ENCODE measurements at regions not wholly inside any gene's neighbourhood (a gene's known extent, or its start where the extent isn't known, plus 50 kb on each side); places are given as distances from the start of the nearest gene placed in this dataset.

DNA sequence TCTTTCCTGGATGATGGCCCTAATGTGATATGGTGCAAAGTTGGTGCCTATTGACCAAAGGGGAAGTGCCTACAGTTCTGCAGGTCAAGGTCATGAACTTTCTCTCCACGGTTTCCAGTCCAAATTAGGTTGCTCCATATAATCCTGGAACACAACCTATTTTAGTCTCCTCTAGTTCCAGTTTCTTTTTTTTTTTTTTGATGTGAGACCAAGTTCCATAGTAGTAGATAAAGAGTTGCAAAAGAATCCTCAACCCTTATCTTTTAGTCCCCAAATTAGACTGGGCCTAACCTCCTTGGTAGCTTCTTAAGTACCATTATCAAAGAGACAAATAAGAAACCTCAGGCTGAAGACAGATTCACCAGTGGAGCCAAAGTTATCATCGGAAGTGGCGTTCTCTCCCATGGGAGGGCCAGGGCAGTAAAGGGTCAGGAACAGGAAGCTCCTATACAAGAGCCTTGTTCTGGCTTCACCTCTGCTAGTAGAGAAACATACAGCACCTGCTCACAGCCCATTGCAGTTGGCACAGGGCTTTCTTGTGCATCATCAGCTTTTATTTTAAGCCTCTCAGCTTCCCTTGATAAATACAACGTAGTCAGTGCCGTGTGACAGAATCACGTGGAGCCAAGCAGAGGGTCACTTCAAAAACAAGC, 132.2 kb upstream of the RREB1 start:
- no peaks in the 10 kb centered on the region for H3K27me3 ChIP-seq (ENCODE audit: control insufficient read depth in 2 of 2, insufficient read depth in 2 of 2, low read length in 2 of 2)
- 0 out of 3 replicates have a peak overlapping the region, but pooled peaks have one; percentile 19 for H3K27ac ChIP-seq (ENCODE audit: extremely low read depth, low read depth, low read length)
- H3K4me2 ChIP-seq (ENCODE audit: insufficient read depth, low read length): peak overlapping the region; percentile 29; the same call in 1 of the 2 replicates
- no peaks in the 10 kb centered on the region for H4K20me1 ChIP-seq (replicated peaks; ENCODE audit: control insufficient read depth, insufficient read depth, low read length)
- DNase-seq (ENCODE audit: extremely low read depth in 1 of 4, low spot score in 3 of 4) (peak in 1 of 4 experiments; percentile 58), ATAC-seq (peak; percentile 53), FAIRE-seq (peak; percentile 55)
- 20% methylated on average over 6 of the region's 6 CpGs for WGBS (ENCODE audit: insufficient coverage, low coverage, missing lambda C conversion rate)
- in situ Hi-C loops (cut with MboI): no loop called here
- H3K9me3 ChIP-seq (replicated peaks; ENCODE audit: control insufficient read depth, insufficient read depth, low read depth, low read length): no peaks in the 10 kb centered on the region
- POLR2A ChIA-PET: interaction anchor here (1.0 to 1.2 kb wide), 2 partner anchors 10 to 19 kb away, joined by 3 to 5 read pairs; no protein-coding TSS in a partner anchor
- peak overlapping the region in 1 of 2 experiments; percentile 6; a peak in 1 of 4 replicates for H3K9ac ChIP-seq (ENCODE audit: insufficient read depth in 1 of 2, low read depth in 2 of 2, low read length in 2 of 2)
- no peaks in the 10 kb centered on the region for H3K9me1 ChIP-seq (ENCODE audit: control insufficient read depth, insufficient read depth, low read length)
- no peak overlapping the region for H3K4me3 ChIP-seq
- CTCF ChIA-PET (ENCODE audit: low intra/inter-chr PET ratio): no interaction called here
- H2AFZ ChIP-seq (ENCODE audit: low read depth, low read length): peak overlapping the region; percentile 75
- BruUV-seq (replicated peaks): no TSS peak
- H3K4me1 ChIP-seq (replicated peaks in 1 of 2; ENCODE audit: control insufficient read depth in 2 of 2, insufficient read depth in 2 of 2, low read length in 2 of 2): peaks cover 19 to 28% of the 10 kb centered on the region in 2 experiments
- H3K36me3 ChIP-seq (ENCODE audit: control insufficient read depth, insufficient read depth, low read length): no peaks in the 10 kb centered on the region
- no peaks in the 10 kb centered on the region for H3K79me2 ChIP-seq (ENCODE audit: control insufficient read depth, insufficient read depth, low read length)
- intact Hi-C loops (cut with micrococcal nuclease): no loop called here
- TF ChIP-seq BRD4 (IDR thresholded peaks at IDR 0.05) (no peak), TRIM24 (IDR thresholded peaks at IDR 0.05) (no peak), HDAC8 (tag; IDR thresholded peaks at IDR 0.05) (no peak), NFYB (IDR thresholded peaks at IDR 0.05; ENCODE audit: extremely low read depth, insufficient read length) (no peak), CEBPB (tag; IDR thresholded peaks at IDR 0.05) (peak; percentile 67), NCOA4 (IDR thresholded peaks at IDR 0.05; ENCODE audit: partially characterized antibody) (no peak), ADNP (tag; IDR thresholded peaks at IDR 0.05) (no peak), ZNF507 (tag; conservative IDR thresholded peaks at IDR 0.05) (no peak), RFX1 (IDR thresholded peaks at IDR 0.05) (no peak), IFI16 (CRISPR knock-in tag; IDR thresholded peaks at IDR 0.05) (no peak), TAF15 (IDR thresholded peaks at IDR 0.05; ENCODE audit: low read depth, low read length) (no peak), SPI1 (IDR thresholded peaks at IDR 0.05; ENCODE audit: borderline replicate concordance, low read depth, low read length) (peak; percentile 95), CBX2 (IDR thresholded peaks at IDR 0.05; ENCODE audit: insufficient read depth, low read length, poor library complexity, severe bottlenecking) (no peak), CREBBP (IDR thresholded peaks at IDR 0.05; ENCODE audit: low read depth, low read length) (no peak)
- TF ChIP-seq, protein P1, sequence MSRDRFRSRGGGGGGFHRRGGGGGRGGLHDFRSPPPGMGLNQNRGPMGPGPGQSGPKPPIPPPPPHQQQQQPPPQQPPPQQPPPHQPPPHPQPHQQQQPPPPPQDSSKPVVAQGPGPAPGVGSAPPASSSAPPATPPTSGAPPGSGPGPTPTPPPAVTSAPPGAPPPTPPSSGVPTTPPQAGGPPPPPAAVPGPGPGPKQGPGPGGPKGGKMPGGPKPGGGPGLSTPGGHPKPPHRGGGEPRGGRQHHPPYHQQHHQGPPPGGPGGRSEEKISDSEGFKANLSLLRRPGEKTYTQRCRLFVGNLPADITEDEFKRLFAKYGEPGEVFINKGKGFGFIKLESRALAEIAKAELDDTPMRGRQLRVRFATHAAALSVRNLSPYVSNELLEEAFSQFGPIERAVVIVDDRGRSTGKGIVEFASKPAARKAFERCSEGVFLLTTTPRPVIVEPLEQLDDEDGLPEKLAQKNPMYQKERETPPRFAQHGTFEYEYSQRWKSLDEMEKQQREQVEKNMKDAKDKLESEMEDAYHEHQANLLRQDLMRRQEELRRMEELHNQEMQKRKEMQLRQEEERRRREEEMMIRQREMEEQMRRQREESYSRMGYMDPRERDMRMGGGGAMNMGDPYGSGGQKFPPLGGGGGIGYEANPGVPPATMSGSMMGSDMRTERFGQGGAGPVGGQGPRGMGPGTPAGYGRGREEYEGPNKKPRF (IDR thresholded peaks at IDR 0.05; ENCODE audit: low read depth, low read length): no peak
- TF ChIP-seq, protein P2, sequence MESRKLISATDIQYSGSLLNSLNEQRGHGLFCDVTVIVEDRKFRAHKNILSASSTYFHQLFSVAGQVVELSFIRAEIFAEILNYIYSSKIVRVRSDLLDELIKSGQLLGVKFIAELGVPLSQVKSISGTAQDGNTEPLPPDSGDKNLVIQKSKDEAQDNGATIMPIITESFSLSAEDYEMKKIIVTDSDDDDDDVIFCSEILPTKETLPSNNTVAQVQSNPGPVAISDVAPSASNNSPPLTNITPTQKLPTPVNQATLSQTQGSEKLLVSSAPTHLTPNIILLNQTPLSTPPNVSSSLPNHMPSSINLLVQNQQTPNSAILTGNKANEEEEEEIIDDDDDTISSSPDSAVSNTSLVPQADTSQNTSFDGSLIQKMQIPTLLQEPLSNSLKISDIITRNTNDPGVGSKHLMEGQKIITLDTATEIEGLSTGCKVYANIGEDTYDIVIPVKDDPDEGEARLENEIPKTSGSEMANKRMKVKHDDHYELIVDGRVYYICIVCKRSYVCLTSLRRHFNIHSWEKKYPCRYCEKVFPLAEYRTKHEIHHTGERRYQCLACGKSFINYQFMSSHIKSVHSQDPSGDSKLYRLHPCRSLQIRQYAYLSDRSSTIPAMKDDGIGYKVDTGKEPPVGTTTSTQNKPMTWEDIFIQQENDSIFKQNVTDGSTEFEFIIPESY (CRISPR knock-in tag; IDR thresholded peaks at IDR 0.05): no peak
- TF ChIP-seq, protein P3, sequence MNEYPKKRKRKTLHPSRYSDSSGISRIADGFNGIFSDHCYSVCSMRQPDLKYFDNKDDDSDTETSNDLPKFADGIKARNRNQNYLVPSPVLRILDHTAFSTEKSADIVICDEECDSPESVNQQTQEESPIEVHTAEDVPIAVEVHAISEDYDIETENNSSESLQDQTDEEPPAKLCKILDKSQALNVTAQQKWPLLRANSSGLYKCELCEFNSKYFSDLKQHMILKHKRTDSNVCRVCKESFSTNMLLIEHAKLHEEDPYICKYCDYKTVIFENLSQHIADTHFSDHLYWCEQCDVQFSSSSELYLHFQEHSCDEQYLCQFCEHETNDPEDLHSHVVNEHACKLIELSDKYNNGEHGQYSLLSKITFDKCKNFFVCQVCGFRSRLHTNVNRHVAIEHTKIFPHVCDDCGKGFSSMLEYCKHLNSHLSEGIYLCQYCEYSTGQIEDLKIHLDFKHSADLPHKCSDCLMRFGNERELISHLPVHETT (CRISPR knock-in tag; conservative IDR thresholded peaks at IDR 0.05 in 1 of 2, IDR thresholded peaks at IDR 0.05 in 1 of 2): no peak

Measured in K562 (cell line).